HFFc6 (cell line): ENCODE measurements at regions not wholly inside any gene's neighbourhood (a gene's known extent, or its start where the extent isn't known, plus 50 kb on each side); places are given as distances from the start of the nearest gene placed in this dataset.

ENCODE experiments used
- DNase-seq: peaks from one replicate; pipeline ENCODE4 v3.0.0-alpha.2; 2018
- H3K27ac Mint-ChIP-seq: 2 replicates; pipeline ENCODE4 v1.8.0; 2020; ENCODE audit warnings: mild to moderate bottlenecking, mixed read lengths
- H3K27me3 Mint-ChIP-seq: 2 replicates; pipeline ENCODE4 v1.8.0; 2021; ENCODE audit warnings: mild to moderate bottlenecking, moderate library complexity, mixed read lengths; ENCODE audit not compliant: insufficient read depth
- H3K36me3 Mint-ChIP-seq: 2 replicates; pipeline ENCODE4 v1.8.0; 2021; ENCODE audit warnings: low read depth, mixed read lengths
- H3K4me1 Mint-ChIP-seq: 2 replicates; pipeline ENCODE4 v1.8.0; 2020; ENCODE audit warnings: low read depth, mixed read lengths
- H3K4me3 Mint-ChIP-seq: 2 replicates; pipeline ENCODE4 v1.8.0; 2020; ENCODE audit warnings: mild to moderate bottlenecking, moderate library complexity, mixed read lengths
- H3K9me3 Mint-ChIP-seq: 2 replicates; pipeline ENCODE4 v1.8.0; 2020; ENCODE audit warnings: mild to moderate bottlenecking, mixed read lengths
- CTCF ChIP-seq: fragments of 200-600 bp; sonication (generic); IDR thresholded peaks from 2 replicates; pipeline ENCODE4 v1.5.0; 2021; ENCODE audit warnings: antibody characterized with exemption, mild to moderate bottlenecking

- Mint-ChIP-seq H3K9me3 (peaks cover 36% of the 10 kb centered on the region), H3K4me1 (no peaks in the 10 kb centered on the region), H3K36me3 (peaks cover 5% of the 10 kb centered on the region; the same call in 1 of the 2 replicates), H3K27me3 (peaks cover 1% of the 10 kb centered on the region; the same call in 1 of the 2 replicates), H3K4me3 (no peak overlapping the region), H3K27ac (no peak overlapping the region)
- no peak for DNase-seq
- TF ChIP-seq CTCF = no peak
Observed at GRCh38 chr10:7030134-7030855, 380.5 kb downstream of the SFMBT2 start.

GRCh38 chr10:7029672-7030071 is 381.2 kb downstream of the SFMBT2 start:
- Mint-ChIP-seq H3K9me3 (peaks cover 29% of the 10 kb centered on the region), H3K4me3 (no peak overlapping the region), H3K4me1 (no peaks in the 10 kb centered on the region), H3K27me3 (peaks cover 1% of the 10 kb centered on the region; the same call in 1 of the 2 replicates), H3K36me3 (peaks cover 5% of the 10 kb centered on the region; the same call in 1 of the 2 replicates), H3K27ac (no peak overlapping the region)
- DNase-seq = no peak
- no peak for TF ChIP-seq CTCF

- H3K36me3 Mint-ChIP-seq = peaks cover 5% of the 10 kb centered on the region; the same call in 1 of the 2 replicates
- H3K4me1 Mint-ChIP-seq = no peaks in the 10 kb centered on the region
- peaks cover 1% of the 10 kb centered on the region; the same call in 1 of the 2 replicates for H3K27me3 Mint-ChIP-seq
- no peak for TF ChIP-seq CTCF
- H3K4me3 Mint-ChIP-seq = no peak overlapping the region
- H3K27ac Mint-ChIP-seq = no peak overlapping the region
- H3K9me3 Mint-ChIP-seq = peaks cover 22% of the 10 kb centered on the region
- DNase-seq = no peak
Observed at GRCh38 chr10:7028809-7029166, 382.0 kb downstream of the SFMBT2 start.

- peaks cover 5% of the 10 kb centered on the region; the same call in 1 of the 2 replicates for H3K36me3 Mint-ChIP-seq
- H3K9me3 Mint-ChIP-seq = peaks cover 22% of the 10 kb centered on the region
- TF ChIP-seq CTCF = no peak
- no peak overlapping the region for H3K27ac Mint-ChIP-seq
- H3K4me3 Mint-ChIP-seq = no peak overlapping the region
- H3K27me3 Mint-ChIP-seq = peaks cover 1% of the 10 kb centered on the region; the same call in 1 of the 2 replicates
- DNase-seq = no peak
- no peaks in the 10 kb centered on the region for H3K4me1 Mint-ChIP-seq
Observed at GRCh38 chr10:7027913-7028808, 382.7 kb downstream of the SFMBT2 start.

GRCh38 chr10:7027237-7027912 is 383.5 kb downstream of the SFMBT2 start:
- Mint-ChIP-seq H3K4me1 (no peaks in the 10 kb centered on the region), H3K4me3 (no peak overlapping the region), H3K27ac (no peak overlapping the region), H3K9me3 (peaks cover 23% of the 10 kb centered on the region), H3K36me3 (peaks cover 5% of the 10 kb centered on the region; the same call in 1 of the 2 replicates), H3K27me3 (peaks cover 1% of the 10 kb centered on the region; the same call in 1 of the 2 replicates)
- TF ChIP-seq CTCF = no peak
- no peak for DNase-seq
